Activated T-helper 1 cell treated with anti-CD3 and anti-CD28 coated beads, Interleukin-12 subunit alpha, Interleukin-12 subunit beta, Interleukin-2, Interleukin-4 antibody, amounts not matched to agents 30 ng/mL and 10 ng/mL and 1 ng/mL, durations not matched to agents 14 hours and 24 hours and 36 hours (primary cell): ENCODE measurements at regions not wholly inside any gene's neighbourhood (a gene's known extent, or its start where the extent isn't known, plus 50 kb on each side); places are given as distances from the start of the nearest gene placed in this dataset.

Source experiments
- DNase-seq: peaks from one replicate; pipeline ENCODE4 v3.0.0; 2021; ENCODE audit warnings: low spot score
- H3K27ac Mint-ChIP-seq: one replicate; pipeline ENCODE4 v1.8.0; 2021; ENCODE audit warnings: mild to moderate bottlenecking, mixed read lengths
- H3K27me3 Mint-ChIP-seq: one replicate; pipeline ENCODE4 v1.8.0; 2022; ENCODE audit warnings: mild to moderate bottlenecking, moderate library complexity, mixed read lengths; ENCODE audit not compliant: insufficient read depth
- H3K36me3 Mint-ChIP-seq: one replicate; pipeline ENCODE4 v1.8.0; 2021; ENCODE audit warnings: low read depth, mixed read lengths
- H3K4me1 Mint-ChIP-seq: one replicate; pipeline ENCODE4 v1.8.0; 2021; ENCODE audit warnings: low read depth, mixed read lengths
- H3K4me3 Mint-ChIP-seq: one replicate; pipeline ENCODE4 v1.8.0; 2021; ENCODE audit warnings: mild to moderate bottlenecking, moderate library complexity, mixed read lengths
- H3K9me3 Mint-ChIP-seq: one replicate; pipeline ENCODE4 v1.8.0; 2021; ENCODE audit warnings: mixed read lengths
- intact Hi-C: fragments of 100-400 bp; cut with micrococcal nuclease; formaldehyde crosslinking; loops from one replicate; pipeline ENCODE4 v1.15.1; 2024

- intact Hi-C loops = no loop called here
Observed at GRCh38 chr1:239505094-239505493, 118.7 kb downstream of the CHRM3 start.

GRCh38 chr1:239507826-239508225, 121.5 kb downstream of the CHRM3 start:
- H3K4me3 Mint-ChIP-seq = no peak overlapping the region

More at GRCh38 chr1:239505094-239505493, 118.7 kb downstream of the CHRM3 start:
- Mint-ChIP-seq H3K4me1 (peaks cover 10% of the 10 kb centered on the region), H3K27ac (no peak overlapping the region), H3K27me3 (no peaks in the 10 kb centered on the region), H3K4me3 (no peak overlapping the region), H3K9me3 (peaks cover 26% of the 10 kb centered on the region), H3K36me3 (no peaks in the 10 kb centered on the region)
- DNase-seq = no peak

GRCh38 chr1:239511875-239512274, 125.5 kb downstream of the CHRM3 start:
- H3K4me1 Mint-ChIP-seq = no peaks in the 10 kb centered on the region
- H3K27ac Mint-ChIP-seq = no peak overlapping the region
- H3K4me3 Mint-ChIP-seq = no peak overlapping the region
- no peak for DNase-seq
- peaks cover 15% of the 10 kb centered on the region for H3K9me3 Mint-ChIP-seq
- no peaks in the 10 kb centered on the region for H3K27me3 Mint-ChIP-seq
- H3K36me3 Mint-ChIP-seq = no peaks in the 10 kb centered on the region
- intact Hi-C loops = no loop called here

More at GRCh38 chr1:239507826-239508225, 121.5 kb downstream of the CHRM3 start:
- intact Hi-C loops = no loop called here
- peaks cover 25% of the 10 kb centered on the region for H3K9me3 Mint-ChIP-seq
- H3K4me1 Mint-ChIP-seq = peaks cover 3% of the 10 kb centered on the region
- DNase-seq = no peak
- H3K27ac Mint-ChIP-seq = no peak overlapping the region
- H3K36me3 Mint-ChIP-seq = no peaks in the 10 kb centered on the region
- no peaks in the 10 kb centered on the region for H3K27me3 Mint-ChIP-seq

GRCh38 chr1:239516579-239516978, 130.2 kb downstream of the CHRM3 start:
- intact Hi-C loops = no loop called here

GRCh38 chr1:239526391-239526790, 140.0 kb downstream of the CHRM3 start:
- Mint-ChIP-seq H3K9me3 (no peaks in the 10 kb centered on the region), H3K4me1 (no peaks in the 10 kb centered on the region), H3K4me3 (no peak overlapping the region), H3K27me3 (no peaks in the 10 kb centered on the region), H3K36me3 (no peaks in the 10 kb centered on the region), H3K27ac (no peak overlapping the region)
- intact Hi-C loops = no loop called here
- no peak for DNase-seq

More at GRCh38 chr1:239516579-239516978, 130.2 kb downstream of the CHRM3 start:
- Mint-ChIP-seq H3K27me3 (no peaks in the 10 kb centered on the region), H3K36me3 (no peaks in the 10 kb centered on the region), H3K27ac (no peak overlapping the region), H3K4me3 (no peak overlapping the region), H3K9me3 (no peaks in the 10 kb centered on the region), H3K4me1 (no peaks in the 10 kb centered on the region)
- no peak for DNase-seq

- intact Hi-C loops = no loop called here
- no peak overlapping the region for H3K27ac Mint-ChIP-seq
Observed at GRCh38 chr1:239527051-239527693, 140.8 kb downstream of the CHRM3 start.

GRCh38 chr1:239536165-239536849, 149.9 kb downstream of the CHRM3 start:
- peaks cover 2% of the 10 kb centered on the region for H3K27me3 Mint-ChIP-seq
- no peaks in the 10 kb centered on the region for H3K9me3 Mint-ChIP-seq
- no peaks in the 10 kb centered on the region for H3K4me1 Mint-ChIP-seq
- no peak overlapping the region for H3K27ac Mint-ChIP-seq
- H3K36me3 Mint-ChIP-seq = no peaks in the 10 kb centered on the region
- DNase-seq = no peak
- H3K4me3 Mint-ChIP-seq = no peak overlapping the region
- intact Hi-C loops = no loop called here

More at GRCh38 chr1:239527051-239527693, 140.8 kb downstream of the CHRM3 start:
- no peak for DNase-seq
- H3K9me3 Mint-ChIP-seq = no peaks in the 10 kb centered on the region
- H3K27me3 Mint-ChIP-seq = no peaks in the 10 kb centered on the region
- H3K36me3 Mint-ChIP-seq = no peaks in the 10 kb centered on the region
- H3K4me1 Mint-ChIP-seq = no peaks in the 10 kb centered on the region
- no peak overlapping the region for H3K4me3 Mint-ChIP-seq

- Mint-ChIP-seq H3K36me3 (no peaks in the 10 kb centered on the region), H3K27me3 (peaks cover 2% of the 10 kb centered on the region), H3K4me1 (no peaks in the 10 kb centered on the region), H3K27ac (no peak overlapping the region), H3K9me3 (no peaks in the 10 kb centered on the region), H3K4me3 (no peak overlapping the region)
- intact Hi-C loops = no loop called here
- DNase-seq = no peak
Observed at GRCh38 chr1:239537795-239538194, 151.4 kb downstream of the CHRM3 start.

- Mint-ChIP-seq H3K27ac (no peak overlapping the region), H3K27me3 (peaks cover 2% of the 10 kb centered on the region), H3K9me3 (no peaks in the 10 kb centered on the region), H3K4me1 (no peaks in the 10 kb centered on the region), H3K4me3 (no peak overlapping the region), H3K36me3 (no peaks in the 10 kb centered on the region)
- no peak for DNase-seq
- intact Hi-C loops = no loop called here
Observed at GRCh38 chr1:239538239-239538988, 152.0 kb downstream of the CHRM3 start.

- Mint-ChIP-seq H3K27me3 (peaks cover 2% of the 10 kb centered on the region), H3K36me3 (no peaks in the 10 kb centered on the region), H3K27ac (no peak overlapping the region), H3K9me3 (no peaks in the 10 kb centered on the region), H3K4me1 (no peaks in the 10 kb centered on the region), H3K4me3 (no peak overlapping the region)
- intact Hi-C loops = no loop called here
- DNase-seq = no peak
Observed at GRCh38 chr1:239539051-239539450, 152.7 kb downstream of the CHRM3 start.

GRCh38 chr1:239539812-239540211, 153.4 kb downstream of the CHRM3 start:
- Mint-ChIP-seq H3K27me3 (peaks cover 2% of the 10 kb centered on the region), H3K27ac (no peak overlapping the region), H3K36me3 (no peaks in the 10 kb centered on the region), H3K4me1 (no peaks in the 10 kb centered on the region), H3K4me3 (no peak overlapping the region), H3K9me3 (no peaks in the 10 kb centered on the region)
- intact Hi-C loops = no loop called here
- DNase-seq = no peak

GRCh38 chr1:239543873-239544272, 157.5 kb downstream of the CHRM3 start:
- intact Hi-C loops = no loop called here
- Mint-ChIP-seq H3K27me3 (no peaks in the 10 kb centered on the region), H3K4me3 (no peak overlapping the region), H3K9me3 (peaks cover 4% of the 10 kb centered on the region), H3K4me1 (peaks cover 13% of the 10 kb centered on the region), H3K27ac (no peak overlapping the region), H3K36me3 (no peaks in the 10 kb centered on the region)
- DNase-seq = no peak

GRCh38 chr1:239545466-239545865, 159.1 kb downstream of the CHRM3 start:
- Mint-ChIP-seq H3K27ac (no peak overlapping the region), H3K4me1 (peaks cover 13% of the 10 kb centered on the region), H3K4me3 (no peak overlapping the region), H3K9me3 (peaks cover 8% of the 10 kb centered on the region), H3K36me3 (no peaks in the 10 kb centered on the region), H3K27me3 (no peaks in the 10 kb centered on the region)
- no peak for DNase-seq
- intact Hi-C loops = no loop called here
